Transverse colon (tissue), 4 donors: ENCODE measurements at regions not wholly inside any gene's neighbourhood (a gene's known extent, or its start where the extent isn't known, plus 50 kb on each side); places are given as distances from the start of the nearest gene placed in this dataset.

Source experiments
- DNase-seq: peaks from one replicate; pipeline ENCODE4 v3.0.0-alpha.2; 2019
- H3K27ac ChIP-seq, 4 donors: fragments of 200-600 bp; sonication (generic); 2 replicates each; pipeline ENCODE4 v1.5.1; 2016 to 2018; ENCODE audit warnings: inconsistent platforms in 4 of 4
- H3K27me3 ChIP-seq: fragments of 200-600 bp; sonication (generic); 2 replicates; pipeline ENCODE4 v1.5.1; 2017; ENCODE audit warnings: inconsistent platforms
- H3K36me3 ChIP-seq, 4 donors: fragments of 200-600 bp; sonication (generic); 2 replicates each; pipeline ENCODE4 v1.5.1; 2017 to 2019; ENCODE audit warnings: inconsistent platforms in 4 of 4
- H3K4me1 ChIP-seq, 4 donors: fragments of 200-600 bp; sonication (generic); 2 replicates each; pipeline ENCODE4 v1.5.1; 2017 to 2020; ENCODE audit warnings: inconsistent platforms in 4 of 4
- H3K4me3 ChIP-seq, 4 donors: fragments of 200-600 bp; sonication (generic); 1 replicate in 1 of 4; 2 replicates in 3 of 4; pipeline versions ENCODE4 v1.5.1 to v1.6.1; 2017 to 2019; ENCODE audit warnings: inconsistent platforms in 4 of 4
- H3K9me3 ChIP-seq, 2 donors: fragments of 200-600 bp; sonication (generic); 2 replicates each; pipeline ENCODE4 v1.5.1; 2017 to 2019; ENCODE audit warnings: inconsistent platforms in 2 of 2
- CTCF ChIP-seq, 5 experiments: fragments of 200-600 bp in 3 of 5; fragments of 450-650 bp in 2 of 5; sonication (generic) in 3 of 5; IDR thresholded peaks; 1 replicate in 2 of 5; 2 replicates in 3 of 5; pipeline ENCODE4 v1.5.1; 2016 to 2017; ENCODE audit warnings: antibody characterized with exemption in 5 of 5, inconsistent platforms in 3 of 5, mild to moderate bottlenecking in 2 of 5, moderate library complexity in 1 of 5
- EP300 ChIP-seq: sonication (generic); formaldehyde crosslinking; IDR thresholded peaks from one replicate; pipeline ENCODE4 v1.6.1; 2017; ENCODE audit warnings: antibody characterized with exemption, low read depth
- POLR2A ChIP-seq: fragments of 450-650 bp; IDR thresholded peaks from one replicate; pipeline ENCODE4 v1.6.1; 2016; ENCODE audit warnings: antibody characterized with exemption, mild to moderate bottlenecking, moderate library complexity
- POLR2AphosphoS5 ChIP-seq, 3 donors: sonication (generic); formaldehyde crosslinking; IDR thresholded peaks; one replicate each; pipeline ENCODE4 v1.6.1; 2016; ENCODE audit warnings: antibody characterized with exemption in 3 of 3
- WGBS, 2 donors: methylation state at CpG; one replicate each; pipeline ENCODE4 v1.1.5; 2018; ENCODE audit warnings: low coverage in 1 of 2; 5-methylcytosine and 5-hydroxymethylcytosine counted together
- in situ Hi-C, 4 donors: fragments of 200-750 bp; cut with MboI; loops; one replicate each; pipeline versions ENCODE4 v1.15.0 to v1.15.1; 2017; ENCODE audit warnings: low sequenced_read_pairs in 3 of 4, low pct_ligation_motif_present in 1 of 4, low pct_unique_long_range_greater_than_20kb in 1 of 4
- intact Hi-C: fragments of 100-400 bp; cut with DNase I; formaldehyde crosslinking; loops from one replicate; pipeline ENCODE4 v1.15.1; 2023; ENCODE audit warnings: low total_unique reads

- in situ Hi-C loops: no loop called here
Observed at GRCh38 chr5:136613230-136613629, 247.9 kb upstream of the TRPC7 start.

GRCh38 chr5:136605638-136606037 is 240.3 kb upstream of the TRPC7 start:
- Histone ChIP-seq H3K36me3 (no peaks in the 10 kb centered on the region), H3K4me1 (no peaks in the 10 kb centered on the region), H3K27me3 (no peaks in the 10 kb centered on the region), H3K27ac (no peak overlapping the region), H3K4me3 (no peak overlapping the region), H3K9me3 (peaks cover 0 to 2% of the 10 kb centered on the region in 2 donors)
- WGBS, 2 donors: 76% methylated on average over 1 of the region's 1 CpG; no CpG with 5 or more reads in 1 of the 2 donors
- no peak for DNase-seq
- TF ChIP-seq POLR2A (no peak), CTCF (IDR thresholded peaks at IDR 0.05) (no peak), POLR2AphosphoS5 (IDR thresholded peaks at IDR 0.05) (no peak), EP300 (no peak)
- in situ Hi-C loops (no loop called here), intact Hi-C loops (no loop called here)

More at GRCh38 chr5:136613230-136613629, 247.9 kb upstream of the TRPC7 start:
- DNase-seq: no peak
- no peaks in the 10 kb centered on the region for H3K27me3 ChIP-seq
- no peaks in the 10 kb centered on the region for H3K9me3 ChIP-seq
- no peaks in the 10 kb centered on the region for H3K4me1 ChIP-seq
- H3K36me3 ChIP-seq: no peaks in the 10 kb centered on the region
- H3K4me3 ChIP-seq: no peak overlapping the region
- TF ChIP-seq EP300: no peak
- TF ChIP-seq CTCF (IDR thresholded peaks at IDR 0.05): no peak
- no peak for TF ChIP-seq POLR2A
- no peak for TF ChIP-seq POLR2AphosphoS5 (IDR thresholded peaks at IDR 0.05)
- H3K27ac ChIP-seq: no peak overlapping the region
- intact Hi-C loops: no loop called here

GRCh38 chr5:136600306-136600705 is 235.0 kb upstream of the TRPC7 start:
- no peak for DNase-seq
- Histone ChIP-seq H3K4me3 (no peak overlapping the region), H3K27me3 (no peaks in the 10 kb centered on the region), H3K27ac (no peak overlapping the region), H3K36me3 (no peaks in the 10 kb centered on the region), H3K4me1 (no peaks in the 10 kb centered on the region), H3K9me3 (no peaks in the 10 kb centered on the region)
- TF ChIP-seq CTCF (IDR thresholded peaks at IDR 0.05) (no peak), EP300 (no peak), POLR2AphosphoS5 (IDR thresholded peaks at IDR 0.05) (no peak), POLR2A (no peak)
- in situ Hi-C loops: no loop called here
- WGBS, 2 donors: 80 to 86% methylated on average over 1 of the region's 1 CpG
- intact Hi-C loops: no loop called here

GRCh38 chr5:136598802-136599404 is 233.6 kb upstream of the TRPC7 start:
- WGBS, 2 donors: 52 to 59% methylated on average over 3 of the region's 3 CpGs
- no peaks in the 10 kb centered on the region for H3K9me3 ChIP-seq
- in situ Hi-C loops: no loop called here
- H3K4me3 ChIP-seq: no peak overlapping the region
- no peak overlapping the region for H3K27ac ChIP-seq
- TF ChIP-seq CTCF (IDR thresholded peaks at IDR 0.05) (no peak), POLR2AphosphoS5 (IDR thresholded peaks at IDR 0.05) (no peak), EP300 (no peak), POLR2A (no peak)
- no peaks in the 10 kb centered on the region for H3K27me3 ChIP-seq
- no peak for DNase-seq
- no peaks in the 10 kb centered on the region for H3K4me1 ChIP-seq
- H3K36me3 ChIP-seq: no peaks in the 10 kb centered on the region
- intact Hi-C loops: no loop called here
